Progenitor cell of endocrine pancreas (in vitro differentiated cells): ENCODE measurements at regions not wholly inside any gene's neighbourhood (a gene's known extent, or its start where the extent isn't known, plus 50 kb on each side); places are given as distances from the start of the nearest gene placed in this dataset.

Experiments used
- DNase-seq: peaks from one replicate; pipeline ENCODE4 v3.0.0; 2021; ENCODE audit warnings: low spot score; ENCODE audit not compliant: unreplicated experiment
- H3K27ac Mint-ChIP-seq: 2 replicates; pipeline ENCODE4 v1.8.0; 2021; ENCODE audit warnings: mild to moderate bottlenecking, moderate library complexity, mixed read lengths
- H3K27me3 Mint-ChIP-seq: 2 replicates; pipeline ENCODE4 v1.8.0; 2021; ENCODE audit warnings: mixed read lengths
- H3K36me3 Mint-ChIP-seq: 2 replicates; pipeline ENCODE4 v1.8.0; 2022; ENCODE audit warnings: mixed read lengths; ENCODE audit not compliant: insufficient read depth
- H3K4me1 Mint-ChIP-seq: 2 replicates; pipeline ENCODE4 v1.8.0; 2021; ENCODE audit warnings: low read depth, mixed read lengths
- H3K4me3 Mint-ChIP-seq: 2 replicates; pipeline ENCODE4 v1.8.0; 2021; ENCODE audit warnings: low read depth, mild to moderate bottlenecking, moderate library complexity, mixed read lengths
- H3K9me3 Mint-ChIP-seq: 2 replicates; pipeline ENCODE4 v1.8.0; 2021; ENCODE audit warnings: low read depth, mixed read lengths
- TF ChIP-seq, protein P1 (sequence below): fragments of 200-600 bp; sonication (generic); IDR thresholded peaks from one replicate; pipeline ENCODE4 v1.5.0; 2021; ENCODE audit warnings: antibody characterized with exemption, mild to moderate bottlenecking; ENCODE audit not compliant: unreplicated experiment

DNA sequence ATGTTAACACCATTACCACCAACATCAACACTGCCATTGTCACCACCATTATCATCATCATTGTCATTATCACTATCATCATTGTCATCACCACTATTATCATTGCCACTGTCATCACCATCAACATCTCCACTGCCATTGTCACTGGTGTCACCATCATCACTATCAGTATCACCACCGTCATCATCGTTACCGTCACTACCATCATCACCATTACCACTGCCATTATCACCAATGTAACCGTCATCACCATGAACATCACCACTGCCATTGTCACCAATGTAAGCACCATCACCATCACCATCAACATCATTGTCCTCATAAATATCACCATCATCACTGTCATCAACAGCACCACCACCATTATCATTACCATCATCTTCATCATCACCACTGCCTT is 633.2 kb upstream of the EEF2KMT start:
- Mint-ChIP-seq H3K27ac (no peak overlapping the region), H3K36me3 (no peaks in the 10 kb centered on the region), H3K9me3 (no peaks in the 10 kb centered on the region), H3K27me3 (peaks cover 9% of the 10 kb centered on the region), H3K4me3 (no peak overlapping the region), H3K4me1 (no peaks in the 10 kb centered on the region)
- DNase-seq: no peak
- TF ChIP-seq, protein P1, sequence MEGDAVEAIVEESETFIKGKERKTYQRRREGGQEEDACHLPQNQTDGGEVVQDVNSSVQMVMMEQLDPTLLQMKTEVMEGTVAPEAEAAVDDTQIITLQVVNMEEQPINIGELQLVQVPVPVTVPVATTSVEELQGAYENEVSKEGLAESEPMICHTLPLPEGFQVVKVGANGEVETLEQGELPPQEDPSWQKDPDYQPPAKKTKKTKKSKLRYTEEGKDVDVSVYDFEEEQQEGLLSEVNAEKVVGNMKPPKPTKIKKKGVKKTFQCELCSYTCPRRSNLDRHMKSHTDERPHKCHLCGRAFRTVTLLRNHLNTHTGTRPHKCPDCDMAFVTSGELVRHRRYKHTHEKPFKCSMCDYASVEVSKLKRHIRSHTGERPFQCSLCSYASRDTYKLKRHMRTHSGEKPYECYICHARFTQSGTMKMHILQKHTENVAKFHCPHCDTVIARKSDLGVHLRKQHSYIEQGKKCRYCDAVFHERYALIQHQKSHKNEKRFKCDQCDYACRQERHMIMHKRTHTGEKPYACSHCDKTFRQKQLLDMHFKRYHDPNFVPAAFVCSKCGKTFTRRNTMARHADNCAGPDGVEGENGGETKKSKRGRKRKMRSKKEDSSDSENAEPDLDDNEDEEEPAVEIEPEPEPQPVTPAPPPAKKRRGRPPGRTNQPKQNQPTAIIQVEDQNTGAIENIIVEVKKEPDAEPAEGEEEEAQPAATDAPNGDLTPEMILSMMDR: no peak

DNA sequence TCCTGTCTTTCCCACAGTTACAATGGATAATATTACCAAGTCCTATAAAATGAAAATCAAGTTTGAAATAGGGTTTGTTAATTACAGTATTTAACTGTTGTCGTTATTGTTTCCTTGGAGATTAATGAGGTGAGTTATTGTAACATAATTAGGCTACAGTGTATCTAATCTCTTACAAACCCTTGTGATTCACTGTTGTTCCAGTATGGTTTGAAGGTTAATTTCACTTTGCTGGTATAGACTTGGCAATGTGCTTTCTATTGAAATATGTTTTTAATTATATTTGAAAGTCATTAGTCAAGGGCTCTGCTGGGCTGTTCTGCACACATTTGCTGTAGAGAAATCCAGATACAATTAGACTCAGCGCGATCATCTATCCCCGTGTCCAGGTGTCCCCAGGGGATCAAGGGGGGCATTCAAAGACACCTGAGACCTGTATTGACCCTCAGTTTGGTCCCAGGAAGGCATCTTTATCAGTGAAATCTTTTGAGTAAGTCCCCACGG is 624.6 kb upstream of the EEF2KMT start:
- no peak for DNase-seq
- no peak overlapping the region for H3K27ac Mint-ChIP-seq
- TF ChIP-seq, protein P1: no peak
- no peaks in the 10 kb centered on the region for H3K36me3 Mint-ChIP-seq
- H3K9me3 Mint-ChIP-seq: no peaks in the 10 kb centered on the region
- no peaks in the 10 kb centered on the region for H3K4me1 Mint-ChIP-seq
- H3K27me3 Mint-ChIP-seq: peaks cover 10% of the 10 kb centered on the region
- H3K4me3 Mint-ChIP-seq: no peak overlapping the region

DNA sequence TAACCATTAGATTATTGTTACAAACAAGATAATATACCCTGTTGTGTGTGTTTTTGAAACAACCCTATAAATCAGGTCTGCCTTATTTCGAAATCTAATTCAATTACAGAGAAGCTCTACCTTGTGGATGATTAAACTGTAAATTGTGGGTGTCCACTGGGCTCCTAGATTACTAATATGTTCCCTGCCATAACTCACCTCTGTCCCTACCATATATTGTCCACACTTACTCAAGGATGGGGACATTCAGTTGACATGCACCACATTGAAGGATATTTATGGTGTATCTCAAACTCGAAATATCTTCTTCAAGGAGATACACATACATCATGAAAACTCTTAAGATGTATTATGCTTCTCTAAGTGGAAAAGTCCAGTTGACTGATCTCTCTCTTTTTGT is 617.6 kb upstream of the EEF2KMT start:
- peaks cover 27% of the 10 kb centered on the region for H3K27me3 Mint-ChIP-seq
- no peak for DNase-seq
- H3K4me3 Mint-ChIP-seq: no peak overlapping the region
- TF ChIP-seq, protein P1: no peak
- no peaks in the 10 kb centered on the region for H3K9me3 Mint-ChIP-seq
- no peaks in the 10 kb centered on the region for H3K36me3 Mint-ChIP-seq
- H3K4me1 Mint-ChIP-seq: no peaks in the 10 kb centered on the region
- H3K27ac Mint-ChIP-seq: no peak overlapping the region

DNA sequence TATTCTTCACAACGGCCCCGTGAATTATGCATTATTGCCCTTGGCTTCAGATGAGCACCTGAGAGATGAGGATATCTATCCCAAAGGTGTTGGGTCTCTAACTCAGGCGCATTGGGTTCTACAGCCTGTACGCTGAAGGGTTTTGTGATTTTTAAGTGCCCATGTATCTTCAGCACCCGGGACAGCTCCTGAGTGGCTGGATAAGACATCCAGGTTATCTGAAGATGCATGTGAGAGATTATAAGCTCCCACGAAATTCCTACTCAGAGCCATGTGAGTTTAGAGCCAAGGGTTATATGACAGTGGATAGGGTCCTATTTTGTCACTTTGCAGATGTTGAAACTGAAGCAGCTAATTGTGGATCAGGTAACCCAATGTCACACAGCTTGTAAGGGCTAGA is 612.3 kb upstream of the EEF2KMT start:
- Mint-ChIP-seq H3K27ac (no peak overlapping the region), H3K4me1 (no peaks in the 10 kb centered on the region), H3K27me3 (peaks cover 22% of the 10 kb centered on the region), H3K36me3 (no peaks in the 10 kb centered on the region), H3K4me3 (no peak overlapping the region), H3K9me3 (no peaks in the 10 kb centered on the region)
- DNase-seq: peak; percentile 59
- TF ChIP-seq, protein P1: no peak

DNA sequence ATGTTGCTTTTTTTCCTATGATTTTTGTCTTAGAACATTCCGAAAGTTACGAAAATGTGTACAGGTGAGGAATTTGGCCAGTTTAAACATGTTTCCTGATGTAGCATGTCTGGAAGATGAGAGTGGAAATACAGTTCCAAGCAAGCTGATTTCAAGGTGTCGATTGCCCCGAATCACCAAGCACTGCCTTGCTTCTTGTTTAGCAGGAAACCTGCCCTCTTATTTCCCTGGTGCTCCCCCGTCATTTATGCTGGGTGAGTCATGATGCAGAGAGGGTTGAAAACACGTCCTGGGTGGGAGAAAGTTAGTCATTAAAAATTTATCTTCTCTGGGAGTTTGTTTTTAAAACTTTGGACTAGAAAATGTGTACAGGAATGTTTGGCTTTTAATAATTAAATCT is 608.6 kb upstream of the EEF2KMT start:
- Mint-ChIP-seq H3K27me3 (peaks cover 16% of the 10 kb centered on the region), H3K9me3 (peaks cover 3% of the 10 kb centered on the region), H3K27ac (no peak overlapping the region), H3K4me1 (no peaks in the 10 kb centered on the region), H3K36me3 (no peaks in the 10 kb centered on the region), H3K4me3 (no peak overlapping the region)
- TF ChIP-seq, protein P1: no peak
- DNase-seq: no peak
